Vagina (tissue), 2 donors: ENCODE measurements at regions not wholly inside any gene's neighbourhood (a gene's known extent, or its start where the extent isn't known, plus 50 kb on each side); places are given as distances from the start of the nearest gene placed in this dataset.
"Not testable (repeated sequence)": the region's sequence is repeated elsewhere in the genome, so short reads cannot be mapped to it uniquely, and the experiment has no call there.

ENCODE experiments used
- DNase-seq, 2 donors: peaks; one replicate each; pipeline ENCODE4 v3.0.0-alpha.2; 2017; ENCODE audit errors: extremely low spot score in 2 of 2
- H3K27ac ChIP-seq: fragments of 200-600 bp; sonication (generic); one replicate; pipeline ENCODE4 v1.5.1; 2019
- H3K27me3 ChIP-seq: fragments of 200-600 bp; sonication (generic); one replicate; pipeline ENCODE4 v1.5.1; 2019
- H3K36me3 ChIP-seq, 2 donors: fragments of 200-600 bp; sonication (generic); one replicate each; pipeline ENCODE4 v1.5.1; 2017 to 2019
- H3K4me1 ChIP-seq: fragments of 200-600 bp; sonication (generic); one replicate; pipeline ENCODE4 v1.5.1; 2019
- H3K4me3 ChIP-seq, 2 donors: fragments of 200-600 bp; sonication (generic); 1 replicate in 1 of 2; 2 replicates in 1 of 2; pipeline ENCODE4 v1.5.1; 2016 to 2019
- H3K9me3 ChIP-seq: fragments of 200-600 bp; sonication (generic); one replicate; pipeline ENCODE4 v1.5.1; 2019
- CTCF ChIP-seq, 3 experiments: fragments of 450-650 bp in 2 of 3; fragments of 200-600 bp in 1 of 3; sonication (generic) in 1 of 3; IDR thresholded peaks; one replicate each; pipeline ENCODE4 v1.5.1; 2017 to 2019; ENCODE audit warnings: antibody characterized with exemption in 3 of 3, mild to moderate bottlenecking in 2 of 3, moderate library complexity in 2 of 3
- POLR2A ChIP-seq, 2 donors: fragments of 450-650 bp; IDR thresholded peaks; one replicate each; pipeline ENCODE4 v1.6.1; 2017; ENCODE audit warnings: antibody characterized with exemption in 2 of 2, mild to moderate bottlenecking in 2 of 2, moderate library complexity in 2 of 2
- POLR2AphosphoS5 ChIP-seq, 2 donors: sonication (generic); formaldehyde crosslinking; IDR thresholded peaks; one replicate each; pipeline ENCODE4 v1.9.0; 2017; ENCODE audit warnings: antibody characterized with exemption in 2 of 2, mild to moderate bottlenecking in 2 of 2, low read depth in 1 of 2; ENCODE audit not compliant: insufficient read depth in 1 of 2
- intact Hi-C: fragments of 100-400 bp; cut with DNase I; formaldehyde crosslinking; loops from one replicate; pipeline ENCODE4 v1.15.1; 2023

- Histone ChIP-seq H3K36me3 (no peaks in the 10 kb centered on the region), H3K4me1 (no peaks in the 10 kb centered on the region), H3K9me3 (no peaks in the 10 kb centered on the region), H3K4me3 (no peak overlapping the region), H3K27me3 (no peaks in the 10 kb centered on the region), H3K27ac (no peak overlapping the region)
- TF ChIP-seq POLR2AphosphoS5 (IDR thresholded peaks at IDR 0.05; ENCODE audit: insufficient read depth in 1 of 2, low read depth in 1 of 2) (no peak), CTCF (IDR thresholded peaks at IDR 0.05) (no peak), POLR2A (IDR thresholded peaks at IDR 0.05) (no peak)
- intact Hi-C loops, result no loop called here
- DNase-seq, result no peak
Measured at GRCh38 chr3:147244397-147244796, 161.9 kb downstream of the ZIC4 start.

GRCh38 chr3:147240581-147240980, 165.8 kb downstream of the ZIC4 start:
- TF ChIP-seq POLR2AphosphoS5 (IDR thresholded peaks at IDR 0.05; ENCODE audit: insufficient read depth in 1 of 2, low read depth in 1 of 2) (no peak), POLR2A (IDR thresholded peaks at IDR 0.05) (no peak), CTCF (IDR thresholded peaks at IDR 0.05) (no peak)
- H3K4me3 ChIP-seq, result no peak overlapping the region
- intact Hi-C loops, result no loop called here
- no peaks in the 10 kb centered on the region for H3K36me3 ChIP-seq
- no peaks in the 10 kb centered on the region for H3K9me3 ChIP-seq
- no peaks in the 10 kb centered on the region for H3K4me1 ChIP-seq
- no peak for DNase-seq
- H3K27ac ChIP-seq, result no peak overlapping the region
- H3K27me3 ChIP-seq, result no peaks in the 10 kb centered on the region

GRCh38 chr3:147237991-147238390, 168.4 kb downstream of the ZIC4 start:
- Histone ChIP-seq H3K4me3 (no peak overlapping the region), H3K9me3 (no peaks in the 10 kb centered on the region), H3K4me1 (no peaks in the 10 kb centered on the region), H3K27ac (no peak overlapping the region), H3K36me3 (no peaks in the 10 kb centered on the region), H3K27me3 (no peaks in the 10 kb centered on the region)
- no peak for DNase-seq
- TF ChIP-seq CTCF (IDR thresholded peaks at IDR 0.05) (no peak), POLR2A (IDR thresholded peaks at IDR 0.05) (no peak), POLR2AphosphoS5 (IDR thresholded peaks at IDR 0.05; ENCODE audit: insufficient read depth in 1 of 2, low read depth in 1 of 2) (no peak)
- intact Hi-C loops, result no loop called here

GRCh38 chr3:147231980-147232379, 174.4 kb downstream of the ZIC4 start:
- H3K36me3 ChIP-seq, H3K27me3 ChIP-seq, H3K4me1 ChIP-seq, H3K9me3 ChIP-seq, H3K4me3 ChIP-seq, DNase-seq, H3K27ac ChIP-seq, intact Hi-C loops: not testable (repeated sequence)

GRCh38 chr3:147231111-147231510, 175.2 kb downstream of the ZIC4 start:
- no peaks in the 10 kb centered on the region for H3K27me3 ChIP-seq
- no peak for DNase-seq
- intact Hi-C loops, result no loop called here
- TF ChIP-seq CTCF (IDR thresholded peaks at IDR 0.05) (no peak), POLR2A (IDR thresholded peaks at IDR 0.05) (no peak), POLR2AphosphoS5 (IDR thresholded peaks at IDR 0.05; ENCODE audit: insufficient read depth in 1 of 2, low read depth in 1 of 2) (no peak)
- no peaks in the 10 kb centered on the region for H3K4me1 ChIP-seq
- no peaks in the 10 kb centered on the region for H3K36me3 ChIP-seq
- no peaks in the 10 kb centered on the region for H3K9me3 ChIP-seq
- H3K27ac ChIP-seq, result no peak overlapping the region
- H3K4me3 ChIP-seq, result no peak overlapping the region

- TF ChIP-seq POLR2A (IDR thresholded peaks at IDR 0.05) (no peak), CTCF (IDR thresholded peaks at IDR 0.05) (no peak), POLR2AphosphoS5 (IDR thresholded peaks at IDR 0.05; ENCODE audit: insufficient read depth in 1 of 2, low read depth in 1 of 2) (no peak)
- no peak for DNase-seq
- Histone ChIP-seq H3K27ac (no peak overlapping the region), H3K36me3 (no peaks in the 10 kb centered on the region), H3K4me1 (no peaks in the 10 kb centered on the region), H3K27me3 (no peaks in the 10 kb centered on the region), H3K4me3 (no peak overlapping the region), H3K9me3 (no peaks in the 10 kb centered on the region)
- intact Hi-C loops, result no loop called here
Measured at GRCh38 chr3:147222291-147222690, 184.1 kb downstream of the ZIC4 start.
